GM18502 (cell line): ENCODE measurements at regions not wholly inside any gene's neighbourhood (a gene's known extent, or its start where the extent isn't known, plus 50 kb on each side); places are given as distances from the start of the nearest gene placed in this dataset.

Experiments
- ATAC-seq: cut with Tn5 transposase; IDR thresholded peaks from one replicate; pipeline ENCODE4 v1.9.1; 2021; ENCODE audit warnings: mild to moderate bottlenecking; ENCODE audit not compliant: unreplicated experiment, poor library complexity

GRCh38 chr14:105846312-105846711 is 319.9 kb downstream of the TMEM121 start:
- ATAC-seq = no peak

- no peak for ATAC-seq
Measured at GRCh38 chr14:105847400-105847799, 321.0 kb downstream of the TMEM121 start.

GRCh38 chr14:105848570-105848969 is 322.2 kb downstream of the TMEM121 start:
- no peak for ATAC-seq

- no peak for ATAC-seq
Measured at GRCh38 chr14:105849933-105850626, 323.7 kb downstream of the TMEM121 start.

GRCh38 chr14:105850853-105851581 is 324.6 kb downstream of the TMEM121 start:
- no peak for ATAC-seq

- no peak for ATAC-seq
Measured at GRCh38 chr14:105851716-105852377, 325.5 kb downstream of the TMEM121 start.

- ATAC-seq = no peak
Measured at GRCh38 chr14:105852378-105853088, 326.1 kb downstream of the TMEM121 start.

- ATAC-seq = no peak
Measured at GRCh38 chr14:105853089-105853906, 326.9 kb downstream of the TMEM121 start.

- ATAC-seq = no peak
Measured at GRCh38 chr14:105853907-105854599, 327.7 kb downstream of the TMEM121 start.

- ATAC-seq = no peak
Measured at GRCh38 chr14:105854600-105855245, 328.3 kb downstream of the TMEM121 start.

GRCh38 chr14:105855246-105855892 is 329.0 kb downstream of the TMEM121 start:
- ATAC-seq = no peak

- no peak for ATAC-seq
Measured at GRCh38 chr14:105855893-105856675, 329.7 kb downstream of the TMEM121 start.

- no peak for ATAC-seq
Measured at GRCh38 chr14:105856676-105857219, 330.4 kb downstream of the TMEM121 start.

GRCh38 chr14:105857220-105857825 is 330.9 kb downstream of the TMEM121 start:
- ATAC-seq = no peak

GRCh38 chr14:105857826-105858675 is 331.7 kb downstream of the TMEM121 start:
- no peak for ATAC-seq

- no peak for ATAC-seq
Measured at GRCh38 chr14:105858676-105859025, 332.3 kb downstream of the TMEM121 start.
